ENCODE measurements at regions not wholly inside any gene's neighbourhood (a gene's known extent, or its start where the extent isn't known, plus 50 kb on each side); places are given as distances from the start of the nearest gene placed in this dataset.
"Not testable (repeated sequence)": the region's sequence is repeated elsewhere in the genome, so short reads cannot be mapped to it uniquely, and the experiment has no call there.

DNA sequence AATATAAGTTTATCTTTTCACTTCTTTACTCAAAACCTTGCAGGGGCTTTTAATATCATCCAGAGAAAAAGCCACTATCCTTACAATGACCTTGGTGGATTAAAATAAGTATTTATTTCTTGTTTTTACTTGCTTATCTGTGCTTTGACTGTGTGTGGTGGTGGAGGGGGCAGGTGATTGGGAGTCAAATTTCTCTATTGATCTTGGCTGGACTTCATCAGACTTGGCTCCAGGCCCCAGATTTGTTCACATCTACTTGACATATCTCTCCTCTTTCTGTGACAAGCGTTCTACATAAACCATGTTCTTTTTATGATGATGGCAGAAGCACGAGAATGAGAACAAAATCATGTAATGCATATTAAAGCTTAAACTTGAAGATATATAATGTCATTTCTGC, 670.8 kb downstream of the PCDH17 start:
- H3K27me3 ChIP-seq (ENCODE audit: control insufficient read depth, insufficient read depth, low read length, poor library complexity, severe bottlenecking), result no peaks in the 10 kb centered on the region
- H3K4me3 ChIP-seq (ENCODE audit: insufficient read depth, low read depth, low read length), result no peak overlapping the region
- no peaks in the 10 kb centered on the region for H3K4me1 ChIP-seq (ENCODE audit: control insufficient read depth, insufficient read depth, low read length)
- no peaks in the 10 kb centered on the region for H3K9me3 ChIP-seq (ENCODE audit: control insufficient read depth, low read length)
- WGBS, 2 experiments, result 84% methylated on average over 2 of the region's 2 CpGs; no CpG with 5 or more reads in 1 of the 2 experiments
- no peaks in the 10 kb centered on the region for H3K36me3 ChIP-seq (ENCODE audit: control insufficient read depth, insufficient read depth, low read length)
- no peak overlapping the region for H3K27ac ChIP-seq (ENCODE audit: insufficient read depth, low read depth, low read length, poor library complexity, severe bottlenecking)

DNA sequence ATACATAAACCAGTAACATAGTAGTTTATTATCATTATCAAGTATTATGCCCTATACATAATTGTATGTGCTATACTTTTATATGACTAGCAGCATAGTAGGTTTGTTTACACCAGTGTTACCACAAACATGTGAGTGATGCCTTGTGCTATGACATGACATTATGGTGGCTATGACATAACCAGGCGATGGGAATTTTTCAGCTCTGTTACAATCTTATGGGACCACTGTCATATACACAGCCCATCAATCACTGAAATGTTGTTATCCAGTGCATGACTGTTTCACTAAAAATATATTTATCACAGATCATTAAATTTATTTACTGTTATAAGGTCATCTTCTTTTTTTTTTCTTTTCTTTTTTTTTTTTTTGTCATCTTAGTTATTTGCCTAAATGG, 674.5 kb downstream of the PCDH17 start:
- Histone ChIP-seq H3K4me3 (ENCODE audit: insufficient read depth, low read depth, low read length) (no peak overlapping the region), H3K4me1 (ENCODE audit: control insufficient read depth, insufficient read depth, low read length) (no peaks in the 10 kb centered on the region), H3K27ac (ENCODE audit: insufficient read depth, low read depth, low read length, poor library complexity, severe bottlenecking) (no peak overlapping the region), H3K27me3 (ENCODE audit: control insufficient read depth, insufficient read depth, low read length, poor library complexity, severe bottlenecking) (no peaks in the 10 kb centered on the region), H3K36me3 (ENCODE audit: control insufficient read depth, insufficient read depth, low read length) (no peaks in the 10 kb centered on the region), H3K9me3 (ENCODE audit: control insufficient read depth, low read length) (no peaks in the 10 kb centered on the region)
- 93 to 100% methylated on average over 1 of the region's 1 CpG for WGBS, 2 experiments

DNA sequence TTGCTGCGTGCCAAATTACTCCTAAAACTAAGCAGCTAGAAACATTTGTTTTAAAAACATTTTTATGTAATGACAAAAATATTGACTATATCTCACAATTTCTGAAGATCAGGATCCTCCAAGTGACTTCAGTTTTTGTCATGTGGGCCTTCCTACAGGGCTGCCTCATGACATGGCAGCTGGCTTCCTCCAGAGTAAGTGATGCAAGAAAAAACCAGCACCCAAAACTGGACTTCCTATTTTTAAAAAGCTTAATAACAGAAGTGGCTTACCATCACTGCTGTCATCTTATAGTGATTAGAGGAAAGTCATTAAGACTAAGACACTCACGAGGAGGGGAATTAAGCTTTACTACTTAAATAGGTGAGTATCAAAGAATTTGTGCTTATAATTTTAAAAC, 681.7 kb downstream of the PCDH17 start:
- Histone ChIP-seq H3K9me3 (ENCODE audit: control insufficient read depth, low read length) (no peaks in the 10 kb centered on the region), H3K4me1 (ENCODE audit: control insufficient read depth, insufficient read depth, low read length) (no peaks in the 10 kb centered on the region), H3K27me3 (ENCODE audit: control insufficient read depth, insufficient read depth, low read length, poor library complexity, severe bottlenecking) (no peaks in the 10 kb centered on the region), H3K4me3 (ENCODE audit: insufficient read depth, low read depth, low read length) (no peak overlapping the region), H3K27ac (ENCODE audit: insufficient read depth, low read depth, low read length, poor library complexity, severe bottlenecking) (no peak overlapping the region), H3K36me3 (ENCODE audit: control insufficient read depth, insufficient read depth, low read length) (no peaks in the 10 kb centered on the region)
- no CpG with 5 or more reads among the region's 2 CpGs for WGBS, 2 experiments

DNA sequence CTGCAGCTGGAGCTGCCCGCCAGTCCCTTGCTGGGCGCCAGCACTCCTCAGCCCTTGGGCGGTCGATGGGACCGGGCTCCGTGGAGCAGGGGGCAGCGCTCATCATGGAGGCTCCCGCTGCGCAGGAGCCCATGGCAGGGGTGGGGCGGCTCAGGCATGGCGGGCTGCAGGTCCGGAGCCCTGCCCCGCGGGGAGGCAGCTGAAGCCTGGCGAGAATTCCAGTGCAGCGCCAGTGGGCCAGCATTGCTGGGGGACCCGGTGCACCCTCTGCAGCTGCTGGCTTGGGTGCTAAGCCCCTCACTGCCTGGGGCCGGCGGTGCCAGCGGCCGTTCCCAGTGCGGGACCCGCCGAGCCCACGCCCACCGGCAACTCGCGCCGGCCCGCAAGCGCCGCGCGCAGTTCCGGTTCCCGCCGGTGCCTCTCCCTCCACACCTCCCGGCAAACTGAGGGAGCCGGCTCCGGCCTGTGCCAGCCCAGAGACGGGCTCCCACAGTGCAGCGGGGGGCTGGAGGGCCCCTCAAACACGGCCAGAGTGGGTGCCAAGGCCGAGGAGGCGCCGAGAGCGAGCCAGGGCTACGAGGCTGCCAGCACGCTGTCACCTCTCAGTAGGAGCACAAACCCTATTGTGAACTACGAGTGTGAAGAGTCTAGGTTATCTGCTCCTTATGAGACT, 687.1 kb downstream of the PCDH17 start:
- 96% methylated on average over 50 of the region's 50 CpGs for WGBS, 2 experiments

DNA sequence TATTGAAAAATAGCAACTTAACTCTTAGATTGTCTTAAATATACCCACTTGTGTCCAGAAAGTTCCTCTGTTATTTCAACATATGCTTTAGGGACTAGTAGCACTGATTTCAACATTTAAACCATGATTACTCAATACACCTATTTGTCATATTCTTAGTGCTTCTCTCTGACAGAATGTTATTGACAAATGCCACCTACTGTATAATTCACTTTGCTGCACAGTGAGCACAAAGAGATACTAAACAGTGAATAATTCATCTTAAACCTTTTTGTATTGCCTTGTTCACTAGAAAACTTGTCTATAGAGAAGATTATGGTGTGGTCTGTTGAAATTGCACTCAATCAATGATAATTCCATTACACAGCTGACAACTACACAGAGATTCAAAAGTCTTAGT, 692.6 kb downstream of the PCDH17 start:
- Histone ChIP-seq H3K27me3 (ENCODE audit: control insufficient read depth, insufficient read depth, low read length, poor library complexity, severe bottlenecking) (no peaks in the 10 kb centered on the region), H3K4me1 (ENCODE audit: control insufficient read depth, insufficient read depth, low read length) (no peaks in the 10 kb centered on the region), H3K9me3 (ENCODE audit: control insufficient read depth, low read length) (no peaks in the 10 kb centered on the region), H3K36me3 (ENCODE audit: control insufficient read depth, insufficient read depth, low read length) (no peaks in the 10 kb centered on the region), H3K27ac (ENCODE audit: insufficient read depth, low read depth, low read length, poor library complexity, severe bottlenecking) (no peak overlapping the region), H3K4me3 (ENCODE audit: insufficient read depth, low read depth, low read length) (no peak overlapping the region)

More for the DNA sequence above, 687.1 kb downstream of the PCDH17 start:
- Histone ChIP-seq H3K9me3 (ENCODE audit: control insufficient read depth, low read length) (no peaks in the 10 kb centered on the region), H3K27ac (ENCODE audit: insufficient read depth, low read depth, low read length, poor library complexity, severe bottlenecking) (no peak overlapping the region), H3K4me1 (ENCODE audit: control insufficient read depth, insufficient read depth, low read length) (no peaks in the 10 kb centered on the region), H3K4me3 (ENCODE audit: insufficient read depth, low read depth, low read length) (no peak overlapping the region), H3K27me3 (ENCODE audit: control insufficient read depth, insufficient read depth, low read length, poor library complexity, severe bottlenecking) (no peaks in the 10 kb centered on the region), H3K36me3 (ENCODE audit: control insufficient read depth, insufficient read depth, low read length) (no peaks in the 10 kb centered on the region)

DNA sequence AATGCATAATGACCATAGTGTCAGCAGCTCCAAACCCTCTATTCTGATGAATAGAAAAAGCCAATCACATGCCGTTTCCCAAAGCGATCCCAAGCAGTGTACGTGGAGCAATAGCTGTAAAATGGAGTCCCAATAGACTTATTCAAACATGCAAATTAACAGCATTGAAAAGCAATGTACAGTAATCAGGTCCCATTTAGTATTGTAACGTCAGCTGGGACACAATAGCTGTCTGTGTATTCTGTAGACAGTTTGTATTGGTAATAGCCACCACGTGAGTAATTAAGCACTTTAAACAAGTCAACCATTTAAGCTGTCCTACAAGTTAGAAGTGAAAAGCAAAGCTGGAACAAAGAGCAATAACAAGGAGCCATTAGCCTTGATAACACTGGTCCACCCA, 698.2 kb downstream of the PCDH17 start:
- Histone ChIP-seq H3K27ac (ENCODE audit: insufficient read depth, low read depth, low read length, poor library complexity, severe bottlenecking) (no peak overlapping the region), H3K27me3 (ENCODE audit: control insufficient read depth, insufficient read depth, low read length, poor library complexity, severe bottlenecking) (no peaks in the 10 kb centered on the region), H3K4me1 (ENCODE audit: control insufficient read depth, insufficient read depth, low read length) (no peaks in the 10 kb centered on the region), H3K9me3 (ENCODE audit: control insufficient read depth, low read length) (no peaks in the 10 kb centered on the region), H3K36me3 (ENCODE audit: control insufficient read depth, insufficient read depth, low read length) (no peaks in the 10 kb centered on the region), H3K4me3 (ENCODE audit: insufficient read depth, low read depth, low read length) (no peak overlapping the region)
- 93% methylated on average over 5 of the region's 5 CpGs for WGBS, 2 experiments

DNA sequence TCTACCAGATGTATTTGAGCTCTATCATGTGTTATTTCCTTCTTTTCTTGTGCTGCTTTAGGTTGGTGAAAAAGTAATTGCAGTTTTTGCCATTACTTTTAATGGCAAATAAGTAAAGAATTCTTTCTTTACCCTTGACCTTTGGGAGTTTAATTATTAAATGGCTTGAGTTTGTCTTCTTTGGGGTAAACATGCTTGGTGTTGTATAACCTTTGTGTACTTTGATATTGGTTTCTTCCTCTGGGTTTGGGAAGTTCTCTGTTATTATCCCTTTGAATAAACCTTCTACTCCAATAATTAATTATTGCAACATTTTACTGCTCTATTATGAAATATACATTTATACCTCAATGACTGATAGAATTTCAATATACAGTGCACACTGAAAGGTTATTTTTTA, 709.4 kb downstream of the PCDH17 start:
- H3K36me3 ChIP-seq (ENCODE audit: control insufficient read depth, insufficient read depth, low read length), result no peaks in the 10 kb centered on the region

DNA sequence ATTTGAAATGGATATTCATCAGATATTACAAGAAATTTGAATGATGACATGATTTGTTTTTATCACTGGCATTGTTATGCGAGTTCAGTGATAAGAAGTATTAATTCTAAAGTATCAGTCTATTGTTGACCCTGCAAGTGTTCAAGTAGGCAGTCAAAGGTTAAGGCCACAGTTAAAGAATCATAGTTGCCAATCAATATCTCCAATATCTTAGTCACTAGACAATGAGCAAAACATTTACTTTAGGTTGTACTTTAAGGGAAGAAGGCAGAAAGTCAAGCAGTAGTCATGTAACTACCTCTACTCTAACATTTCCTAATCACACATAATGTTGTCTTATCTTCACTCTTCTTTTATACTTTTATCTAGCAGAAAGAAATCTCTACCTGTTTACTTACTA, 709.8 kb downstream of the PCDH17 start:
- Histone ChIP-seq H3K27me3 (ENCODE audit: control insufficient read depth, insufficient read depth, low read length, poor library complexity, severe bottlenecking) (no peaks in the 10 kb centered on the region), H3K9me3 (ENCODE audit: control insufficient read depth, low read length) (no peaks in the 10 kb centered on the region), H3K4me3 (ENCODE audit: insufficient read depth, low read depth, low read length) (no peak overlapping the region), H3K4me1 (ENCODE audit: control insufficient read depth, insufficient read depth, low read length) (no peaks in the 10 kb centered on the region), H3K27ac (ENCODE audit: insufficient read depth, low read depth, low read length, poor library complexity, severe bottlenecking) (no peak overlapping the region), H3K36me3 (ENCODE audit: control insufficient read depth, insufficient read depth, low read length) (no peaks in the 10 kb centered on the region)
- 90 to 94% methylated on average over 1 of the region's 1 CpG for WGBS, 2 experiments

More for the DNA sequence above, 709.4 kb downstream of the PCDH17 start:
- Histone ChIP-seq H3K9me3 (ENCODE audit: control insufficient read depth, low read length) (no peaks in the 10 kb centered on the region), H3K27me3 (ENCODE audit: control insufficient read depth, insufficient read depth, low read length, poor library complexity, severe bottlenecking) (no peaks in the 10 kb centered on the region), H3K27ac (ENCODE audit: insufficient read depth, low read depth, low read length, poor library complexity, severe bottlenecking) (no peak overlapping the region), H3K4me1 (ENCODE audit: control insufficient read depth, insufficient read depth, low read length) (no peaks in the 10 kb centered on the region), H3K4me3 (ENCODE audit: insufficient read depth, low read depth, low read length) (no peak overlapping the region)

DNA sequence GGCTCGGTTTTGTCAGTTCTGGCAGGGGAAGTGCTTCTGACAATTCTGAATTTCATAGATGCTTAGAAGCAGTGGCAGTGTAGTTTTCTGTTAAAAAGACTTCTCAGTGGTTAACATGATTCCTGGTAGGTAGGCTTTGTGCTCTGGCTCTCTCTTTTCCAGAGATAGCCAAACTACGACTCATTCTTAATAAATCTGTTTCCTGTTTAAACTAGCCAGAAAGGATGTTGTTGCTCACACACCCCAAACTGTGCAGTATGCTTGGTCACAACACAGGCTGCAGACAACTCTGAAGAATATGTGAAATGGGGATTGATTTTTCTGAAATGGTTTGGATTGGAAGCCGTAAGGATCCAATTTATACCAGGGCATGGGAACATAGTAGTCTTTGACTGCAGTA, 711.5 kb downstream of the PCDH17 start:
- WGBS, 2 experiments, result 97 to 99% methylated on average over 3 of the region's 3 CpGs

DNA sequence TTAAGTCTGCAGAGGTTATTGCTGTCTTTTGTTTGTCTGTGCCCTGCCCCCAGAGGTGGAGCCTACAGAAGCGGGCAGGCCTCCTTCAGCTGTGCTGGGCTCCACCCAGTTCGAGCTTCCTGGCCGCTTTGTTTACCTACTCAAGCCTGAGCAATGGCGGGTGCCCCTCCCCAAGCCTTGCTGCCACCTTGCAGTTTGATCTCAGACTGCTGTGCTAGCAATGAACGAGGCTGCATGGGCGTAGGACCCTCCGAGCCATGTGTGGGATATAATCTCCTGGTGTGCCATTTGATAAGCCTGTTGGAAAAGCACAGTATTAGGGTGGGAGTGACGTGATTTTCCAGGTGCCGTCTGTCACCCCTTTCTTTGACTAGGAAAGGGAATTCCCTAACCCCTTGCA, 720.6 kb downstream of the PCDH17 start:
- not testable (repeated sequence) for H3K4me3 ChIP-seq (ENCODE audit: insufficient read depth, low read depth, low read length); H3K9me3 ChIP-seq (ENCODE audit: control insufficient read depth, low read length); H3K36me3 ChIP-seq (ENCODE audit: control insufficient read depth, insufficient read depth, low read length); H3K27ac ChIP-seq (ENCODE audit: insufficient read depth, low read depth, low read length, poor library complexity, severe bottlenecking); H3K4me1 ChIP-seq (ENCODE audit: control insufficient read depth, insufficient read depth, low read length); H3K27me3 ChIP-seq (ENCODE audit: control insufficient read depth, insufficient read depth, low read length, poor library complexity, severe bottlenecking)
- WGBS, 2 experiments, result 93 to 96% methylated on average over 9 of the region's 9 CpGs

More for the DNA sequence above, 711.5 kb downstream of the PCDH17 start:
- Histone ChIP-seq H3K4me1 (ENCODE audit: control insufficient read depth, insufficient read depth, low read length) (no peaks in the 10 kb centered on the region), H3K9me3 (ENCODE audit: control insufficient read depth, low read length) (no peaks in the 10 kb centered on the region), H3K4me3 (ENCODE audit: insufficient read depth, low read depth, low read length) (no peak overlapping the region), H3K27me3 (ENCODE audit: control insufficient read depth, insufficient read depth, low read length, poor library complexity, severe bottlenecking) (no peaks in the 10 kb centered on the region), H3K27ac (ENCODE audit: insufficient read depth, low read depth, low read length, poor library complexity, severe bottlenecking) (no peak overlapping the region), H3K36me3 (ENCODE audit: control insufficient read depth, insufficient read depth, low read length) (no peaks in the 10 kb centered on the region)

DNA sequence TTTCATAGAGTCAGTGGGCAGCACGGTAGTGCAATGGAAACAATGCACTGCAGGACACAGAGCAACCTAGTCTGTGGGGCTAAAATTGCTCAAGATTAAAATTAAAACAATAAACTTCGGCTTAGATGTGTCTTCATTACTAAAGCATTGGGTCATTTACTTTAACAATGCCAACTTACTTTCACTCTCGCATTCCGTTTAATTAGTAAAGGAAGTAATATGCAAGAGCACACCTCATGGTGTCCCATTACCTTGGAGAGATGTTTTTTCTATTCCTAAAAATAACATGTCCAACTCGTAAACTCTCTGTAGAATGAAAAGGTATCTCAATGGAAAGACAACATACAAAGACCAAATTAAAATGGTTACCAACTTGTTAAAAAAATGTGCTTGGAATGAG, 738.4 kb downstream of the PCDH17 start:
- WGBS, 2 experiments, result 93 to 95% methylated on average over 4 to 5 of the region's 5 CpGs
- Histone ChIP-seq H3K27me3 (ENCODE audit: control insufficient read depth, insufficient read depth, low read length, poor library complexity, severe bottlenecking) (no peaks in the 10 kb centered on the region), H3K27ac (ENCODE audit: insufficient read depth, low read depth, low read length, poor library complexity, severe bottlenecking) (no peak overlapping the region), H3K4me1 (ENCODE audit: control insufficient read depth, insufficient read depth, low read length) (no peaks in the 10 kb centered on the region), H3K9me3 (ENCODE audit: control insufficient read depth, low read length) (no peaks in the 10 kb centered on the region), H3K4me3 (ENCODE audit: insufficient read depth, low read depth, low read length) (no peak overlapping the region), H3K36me3 (ENCODE audit: control insufficient read depth, insufficient read depth, low read length) (no peaks in the 10 kb centered on the region)

Data from ectodermal cell (in vitro differentiated cells).